ENCODE measurements at regions not wholly inside any gene's neighbourhood (a gene's known extent, or its start where the extent isn't known, plus 50 kb on each side); places are given as distances from the start of the nearest gene placed in this dataset.
"Not testable (repeated sequence)": the region's sequence is repeated elsewhere in the genome, so short reads cannot be mapped to it uniquely, and the experiment has no call there.

- TF ChIP-seq CTCF (IDR thresholded peaks at IDR 0.05; ENCODE audit: low read depth, low read length): no peak
- no peak for DNase-seq (ENCODE audit: extremely low read depth, low read depth)
Observed at GRCh38 chr12:59396919-59397318, 198.9 kb upstream of the SLC16A7 start.

GRCh38 chr12:59396519-59396918, 199.3 kb upstream of the SLC16A7 start:
- DNase-seq (ENCODE audit: extremely low read depth, low read depth): no peak
- TF ChIP-seq CTCF (IDR thresholded peaks at IDR 0.05; ENCODE audit: low read depth, low read length): no peak

GRCh38 chr12:59395310-59395709, 200.5 kb upstream of the SLC16A7 start:
- not testable (repeated sequence) for DNase-seq (ENCODE audit: extremely low read depth, low read depth)

GRCh38 chr12:59393506-59393905, 202.3 kb upstream of the SLC16A7 start:
- DNase-seq (ENCODE audit: extremely low read depth, low read depth): no peak
- no peak for TF ChIP-seq CTCF (IDR thresholded peaks at IDR 0.05; ENCODE audit: low read depth, low read length)

GRCh38 chr12:59389968-59390576, 205.8 kb upstream of the SLC16A7 start:
- DNase-seq (ENCODE audit: extremely low read depth, low read depth): no peak
- no peak for TF ChIP-seq CTCF (IDR thresholded peaks at IDR 0.05; ENCODE audit: low read depth, low read length)

- DNase-seq (ENCODE audit: extremely low read depth, low read depth): no peak
- no peak for TF ChIP-seq CTCF (IDR thresholded peaks at IDR 0.05; ENCODE audit: low read depth, low read length)
Observed at GRCh38 chr12:59388694-59389093, 207.1 kb upstream of the SLC16A7 start.

- TF ChIP-seq CTCF (IDR thresholded peaks at IDR 0.05; ENCODE audit: low read depth, low read length): no peak
- no peak for DNase-seq (ENCODE audit: extremely low read depth, low read depth)
Observed at GRCh38 chr12:59388176-59388575, 207.7 kb upstream of the SLC16A7 start.

GRCh38 chr12:59386236-59386635, 209.6 kb upstream of the SLC16A7 start:
- no peak for DNase-seq (ENCODE audit: extremely low read depth, low read depth)

More at GRCh38 chr12:59386236-59386635, 209.6 kb upstream of the SLC16A7 start:
- TF ChIP-seq CTCF (IDR thresholded peaks at IDR 0.05; ENCODE audit: low read depth, low read length): no peak
